GM21825 (cell line): ENCODE measurements at regions not wholly inside any gene's neighbourhood (a gene's known extent, or its start where the extent isn't known, plus 50 kb on each side); places are given as distances from the start of the nearest gene placed in this dataset.
"Not testable (repeated sequence)": the region's sequence is repeated elsewhere in the genome, so short reads cannot be mapped to it uniquely, and the experiment has no call there.

Experiments
- ATAC-seq: cut with Tn5 transposase; IDR thresholded peaks from one replicate; pipeline ENCODE4 v1.9.1; 2021; ENCODE audit warnings: mild to moderate bottlenecking, moderate library complexity; ENCODE audit not compliant: unreplicated experiment

GRCh38 chr17:31798205-31798724 lies 60.8 kb downstream of the COPRS start:
- no peak for ATAC-seq

- not testable (repeated sequence) for ATAC-seq
These were observed 63.1 kb downstream of the COPRS start for GRCh38 chr17:31795941-31796340.

- no peak for ATAC-seq
These were observed 64.9 kb downstream of the COPRS start for GRCh38 chr17:31794111-31794510.

GRCh38 chr17:31793634-31794033 lies 65.4 kb downstream of the COPRS start:
- ATAC-seq, result not testable (repeated sequence)

GRCh38 chr17:31792007-31792585 lies 66.9 kb downstream of the COPRS start:
- ATAC-seq, result no peak

GRCh38 chr17:31789707-31790505 lies 69.1 kb downstream of the COPRS start:
- no peak for ATAC-seq

- no peak for ATAC-seq
These were observed 70.1 kb downstream of the COPRS start for GRCh38 chr17:31788956-31789355.

GRCh38 chr17:31788571-31788946 lies 70.5 kb downstream of the COPRS start:
- ATAC-seq, result no peak

- no peak for ATAC-seq
These were observed 71.0 kb downstream of the COPRS start for GRCh38 chr17:31787857-31788570.

- no peak for ATAC-seq
These were observed 72.1 kb downstream of the COPRS start for GRCh38 chr17:31786796-31787481.

- ATAC-seq, result no peak
These were observed 78.6 kb downstream of the COPRS start for GRCh38 chr17:31780483-31780882.

- no peak for ATAC-seq
These were observed 80.5 kb downstream of the COPRS start for GRCh38 chr17:31778523-31778922.

GRCh38 chr17:31771328-31771727 lies 87.7 kb downstream of the COPRS start:
- ATAC-seq, result not testable (repeated sequence)

- not testable (repeated sequence) for ATAC-seq
These were observed 88.5 kb downstream of the COPRS start for GRCh38 chr17:31770501-31770900.

- ATAC-seq, result not testable (repeated sequence)
These were observed 97.1 kb downstream of the COPRS start for GRCh38 chr17:31761836-31762510.

- ATAC-seq, result no peak
These were observed 100.4 kb downstream of the COPRS start for GRCh38 chr17:31758646-31759045.

- ATAC-seq, result no peak
These were observed 101.9 kb downstream of the COPRS start for GRCh38 chr17:31757097-31757496.

- no peak for ATAC-seq
These were observed 104.7 kb downstream of the COPRS start for GRCh38 chr17:31754239-31754945.

- ATAC-seq, result no peak
These were observed 106.0 kb downstream of the COPRS start for GRCh38 chr17:31753011-31753410.

GRCh38 chr17:31752584-31752983 lies 106.5 kb downstream of the COPRS start:
- ATAC-seq, result no peak
